ENCODE measurements at regions not wholly inside any gene's neighbourhood (a gene's known extent, or its start where the extent isn't known, plus 50 kb on each side); places are given as distances from the start of the nearest gene placed in this dataset.
"Not testable (repeated sequence)": the region's sequence is repeated elsewhere in the genome, so short reads cannot be mapped to it uniquely, and the experiment has no call there.

GRCh38 chr20:30405061-30405460 is 852.4 kb upstream of the DEFB115 start:
- DNase-seq, result not testable (repeated sequence)

GRCh38 chr20:30405585-30405984 is 851.9 kb upstream of the DEFB115 start:
- not testable (repeated sequence) for DNase-seq

GRCh38 chr20:30406370-30406769 is 851.1 kb upstream of the DEFB115 start:
- not testable (repeated sequence) for DNase-seq

- DNase-seq, result no peak
Observed at GRCh38 chr20:30412972-30413371, 844.5 kb upstream of the DEFB115 start.

- DNase-seq, result not testable (repeated sequence)
Observed at GRCh38 chr20:30417387-30417786, 840.1 kb upstream of the DEFB115 start.

GRCh38 chr20:30418378-30418777 is 839.1 kb upstream of the DEFB115 start:
- DNase-seq, result not testable (repeated sequence)

GRCh38 chr20:30419466-30419865 is 838.0 kb upstream of the DEFB115 start:
- DNase-seq, result no peak

GRCh38 chr20:30419871-30420420 is 837.5 kb upstream of the DEFB115 start:
- not testable (repeated sequence) for DNase-seq
